ENCODE measurements at regions not wholly inside any gene's neighbourhood (a gene's known extent, or its start where the extent isn't known, plus 50 kb on each side); places are given as distances from the start of the nearest gene placed in this dataset.

- Mint-ChIP-seq H3K4me3 (no peak overlapping the region), H3K27me3 (ENCODE audit: low read depth in 3 of 3) (no peaks in the 10 kb centered on the region), H3K36me3 (no peaks in the 10 kb centered on the region), H3K27ac (no peak overlapping the region), H3K4me1 (no peaks in the 10 kb centered on the region), H3K9me3 (peaks cover 0 to 9% (median 2%) of the 10 kb centered on the region in 7 donors)
- peaks cover 0 to 5% of the 10 kb centered on the region in 2 donors for H3K9me3 ChIP-seq (replicated peaks in 1 of 2; ENCODE audit: control insufficient read depth in 1 of 2, insufficient read depth in 1 of 2, low read length in 2 of 2)
- no peak overlapping the region for H3K9ac ChIP-seq (ENCODE audit: insufficient read depth, low read length, poor library complexity, severe bottlenecking)
- no peak overlapping the region for H3K4me2 ChIP-seq (replicated peaks; ENCODE audit: extremely low read depth, low read length, poor library complexity, severe bottlenecking)
- H3K4me1 ChIP-seq (ENCODE audit: control insufficient read depth in 1 of 2, insufficient read depth in 2 of 2, low read length in 2 of 2): no peaks in the 10 kb centered on the region
- no peak for DNase-seq
- H3K79me2 ChIP-seq (ENCODE audit: insufficient read depth, low read length): no peaks in the 10 kb centered on the region
- H2AFZ ChIP-seq (ENCODE audit: insufficient read depth, low read depth, low read length, poor library complexity, severe bottlenecking): no peak overlapping the region
- no peak for TF ChIP-seq CTCF (IDR thresholded peaks at IDR 0.05)
- intact Hi-C loops (cut with micrococcal nuclease): no loop called here
- no peaks in the 10 kb centered on the region for H4K20me1 ChIP-seq (ENCODE audit: insufficient read depth, low read length)
- no peak overlapping the region for H3K4me3 ChIP-seq (replicated peaks in 1 of 3; ENCODE audit: low read depth in 2 of 3, low read length in 3 of 3)
- H3K27ac ChIP-seq (ENCODE audit: low read depth in 1 of 2, low read length in 2 of 2): no peak overlapping the region
- no peaks in the 10 kb centered on the region for H3K27me3 ChIP-seq (ENCODE audit: control insufficient read depth in 2 of 2, insufficient read depth in 2 of 2, low read length in 2 of 2)
- H3K36me3 ChIP-seq (replicated peaks in 1 of 2; ENCODE audit: control insufficient read depth in 1 of 2, insufficient read depth in 2 of 2, low read length in 2 of 2): no peaks in the 10 kb centered on the region
- no CpG with 5 or more reads among the region's 4 CpGs for WGBS (ENCODE audit: insufficient coverage)
Measured at GRCh38 chr12:43058616-43059015, 469.1 kb upstream of the PRICKLE1 start.

GRCh38 chr12:43057566-43057965 lies 468.0 kb upstream of the PRICKLE1 start:
- no peak overlapping the region for H3K4me3 ChIP-seq (replicated peaks in 1 of 3; ENCODE audit: low read depth in 2 of 3, low read length in 3 of 3)
- no peak overlapping the region for H3K27ac ChIP-seq (ENCODE audit: low read depth in 1 of 2, low read length in 2 of 2)
- no peak overlapping the region for H2AFZ ChIP-seq (ENCODE audit: insufficient read depth, low read depth, low read length, poor library complexity, severe bottlenecking)
- intact Hi-C loops (cut with micrococcal nuclease): no loop called here
- TF ChIP-seq CTCF (IDR thresholded peaks at IDR 0.05): no peak
- no peaks in the 10 kb centered on the region for H3K79me2 ChIP-seq (ENCODE audit: insufficient read depth, low read length)
- H3K9ac ChIP-seq (ENCODE audit: insufficient read depth, low read length, poor library complexity, severe bottlenecking): no peak overlapping the region
- no peaks in the 10 kb centered on the region for H3K27me3 ChIP-seq (ENCODE audit: control insufficient read depth in 2 of 2, insufficient read depth in 2 of 2, low read length in 2 of 2)
- H3K4me1 Mint-ChIP-seq: no peaks in the 10 kb centered on the region
- no peaks in the 10 kb centered on the region for H3K36me3 ChIP-seq (replicated peaks in 1 of 2; ENCODE audit: control insufficient read depth in 1 of 2, insufficient read depth in 2 of 2, low read length in 2 of 2)
- H3K9me3 ChIP-seq (replicated peaks in 1 of 2; ENCODE audit: control insufficient read depth in 1 of 2, insufficient read depth in 1 of 2, low read length in 2 of 2): peaks cover 0 to 5% of the 10 kb centered on the region in 2 donors
- H3K4me2 ChIP-seq (replicated peaks; ENCODE audit: extremely low read depth, low read length, poor library complexity, severe bottlenecking): no peak overlapping the region
- no peaks in the 10 kb centered on the region for H3K4me1 ChIP-seq (ENCODE audit: control insufficient read depth in 1 of 2, insufficient read depth in 2 of 2, low read length in 2 of 2)
- peaks cover 0 to 9% (median 2%) of the 10 kb centered on the region in 7 donors for H3K9me3 Mint-ChIP-seq
- no peaks in the 10 kb centered on the region for H4K20me1 ChIP-seq (ENCODE audit: insufficient read depth, low read length)
- no peak for DNase-seq
- no peak overlapping the region for H3K4me3 Mint-ChIP-seq
- H3K36me3 Mint-ChIP-seq: no peaks in the 10 kb centered on the region
- H3K27me3 Mint-ChIP-seq (ENCODE audit: low read depth in 3 of 3): no peaks in the 10 kb centered on the region
- H3K27ac Mint-ChIP-seq: no peak overlapping the region
